GM18870 (cell line): ENCODE measurements at regions not wholly inside any gene's neighbourhood (a gene's known extent, or its start where the extent isn't known, plus 50 kb on each side); places are given as distances from the start of the nearest gene placed in this dataset.
"Not testable (repeated sequence)": the region's sequence is repeated elsewhere in the genome, so short reads cannot be mapped to it uniquely, and the experiment has no call there.

Experiments
- ATAC-seq: cut with Tn5 transposase; IDR thresholded peaks from one replicate; pipeline ENCODE4 v1.9.1; 2021; ENCODE audit warnings: moderate library complexity; ENCODE audit not compliant: unreplicated experiment

DNA sequence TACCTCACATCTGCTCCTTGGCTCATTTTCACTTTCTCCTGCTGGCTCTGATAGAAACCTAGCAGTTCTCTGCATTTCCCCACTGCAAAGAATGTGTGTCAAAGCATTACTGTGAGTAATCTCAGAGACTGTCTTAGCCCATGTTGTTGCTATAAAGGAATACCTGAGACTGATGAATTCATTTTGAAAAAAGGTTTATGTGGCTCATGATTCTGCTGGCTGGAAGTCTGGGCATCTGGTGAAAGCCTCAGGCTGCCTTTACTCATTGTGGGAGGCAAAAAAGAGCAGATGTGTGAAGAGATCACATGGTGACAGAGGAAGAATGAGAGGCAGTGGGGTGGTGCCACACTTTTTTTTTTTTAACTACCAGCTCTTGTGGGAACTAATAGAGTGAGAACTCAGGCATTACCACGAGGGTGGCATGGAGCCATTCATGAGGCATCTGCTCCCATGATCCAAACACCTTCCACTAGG, 191.6 kb upstream of the CTNND2 start:
- ATAC-seq: peak; percentile 71

DNA sequence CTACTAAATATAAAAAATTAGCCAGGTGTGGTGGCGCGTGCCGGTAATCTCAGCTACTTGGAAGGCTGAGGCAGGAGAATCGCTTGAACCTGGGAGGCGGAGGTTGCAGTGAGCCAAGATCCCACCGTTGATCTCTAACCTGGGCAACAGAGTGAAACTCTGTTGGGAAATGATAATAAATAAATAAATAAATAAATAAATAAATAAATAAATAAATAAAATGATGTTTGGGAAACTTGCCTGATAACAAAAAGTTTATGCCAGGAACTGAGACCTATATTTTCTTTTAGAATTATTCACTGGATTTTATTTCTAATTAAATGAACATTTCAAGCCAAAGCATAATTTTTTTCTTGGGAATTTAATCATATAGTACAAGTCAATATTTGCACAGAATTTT, 189.3 kb upstream of the CTNND2 start:
- no peak for ATAC-seq

DNA sequence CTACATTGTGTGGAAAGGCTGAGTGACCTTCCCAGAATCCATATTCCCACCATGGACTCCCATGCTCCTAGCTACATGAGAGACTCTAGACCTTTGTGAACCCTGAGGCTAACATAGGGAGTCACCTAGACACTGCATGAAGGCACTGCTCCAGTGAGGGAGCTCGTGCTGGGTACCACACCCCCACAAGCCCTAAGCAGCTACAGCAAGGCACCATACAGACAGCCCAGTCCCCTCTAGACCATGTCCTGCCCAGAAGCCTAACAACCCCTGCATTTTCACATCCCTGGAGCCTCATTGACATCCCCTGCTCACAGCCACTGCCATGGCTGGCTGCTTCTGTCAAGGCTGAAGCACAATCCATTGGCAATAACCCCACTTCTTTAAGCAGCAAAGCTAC, 176.5 kb upstream of the CTNND2 start:
- ATAC-seq: no peak

DNA sequence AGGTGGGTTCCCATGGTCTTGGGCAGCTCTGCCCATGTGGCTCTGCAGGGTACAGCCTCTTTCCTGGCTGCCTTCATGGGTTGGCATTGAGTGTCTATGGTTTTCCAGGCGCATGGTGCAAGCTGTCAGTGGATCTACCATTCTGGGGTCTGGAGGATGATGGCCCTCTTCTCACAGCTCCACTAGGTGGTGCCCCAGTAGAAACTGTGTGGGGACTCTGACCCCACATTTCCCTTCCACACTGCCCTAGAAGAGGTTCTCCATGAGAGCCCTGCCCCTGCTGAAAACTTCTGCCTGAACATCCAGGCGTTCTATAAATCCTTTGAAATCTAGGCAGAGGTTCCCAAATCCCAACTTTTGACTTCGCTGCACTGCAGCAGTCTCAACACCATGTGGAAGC, 174.0 kb upstream of the CTNND2 start:
- not testable (repeated sequence) for ATAC-seq

DNA sequence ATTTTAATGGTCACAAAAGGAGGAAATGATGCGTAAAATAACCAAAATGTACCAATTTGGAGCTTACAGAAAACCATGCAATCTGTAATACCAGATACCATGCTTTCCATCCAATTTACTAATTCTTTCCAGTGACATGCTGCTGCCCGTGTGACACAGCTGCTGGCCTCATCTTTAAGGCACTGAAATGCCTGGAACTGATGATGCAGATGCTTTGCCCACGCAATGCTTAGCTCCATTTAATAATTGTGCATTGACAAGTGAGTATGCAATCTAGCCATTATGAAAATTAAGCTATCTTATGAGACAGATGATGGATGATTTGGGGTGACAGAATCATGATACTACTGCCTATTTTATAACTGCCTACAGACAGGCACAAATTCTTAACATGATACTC, 169.2 kb upstream of the CTNND2 start:
- ATAC-seq: no peak

DNA sequence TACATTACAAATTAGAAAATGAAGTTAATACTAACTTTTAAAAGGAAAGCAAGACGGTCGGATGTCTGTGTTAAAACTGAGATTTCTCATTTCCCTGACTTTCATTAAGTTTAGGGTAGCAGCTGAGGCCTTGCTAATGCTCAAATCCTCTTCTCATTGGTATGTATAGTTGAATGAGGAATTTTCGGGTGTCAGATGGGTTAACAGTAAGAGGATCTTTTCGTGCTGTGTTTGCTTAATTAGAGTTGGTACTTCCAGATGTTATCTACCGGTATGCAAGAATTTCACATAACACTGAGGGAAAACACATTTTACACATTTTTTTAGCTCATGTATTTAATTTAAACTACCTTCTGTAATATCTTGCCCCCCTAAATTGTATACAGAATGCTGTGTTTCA, 168.2 kb upstream of the CTNND2 start:
- ATAC-seq: no peak

DNA sequence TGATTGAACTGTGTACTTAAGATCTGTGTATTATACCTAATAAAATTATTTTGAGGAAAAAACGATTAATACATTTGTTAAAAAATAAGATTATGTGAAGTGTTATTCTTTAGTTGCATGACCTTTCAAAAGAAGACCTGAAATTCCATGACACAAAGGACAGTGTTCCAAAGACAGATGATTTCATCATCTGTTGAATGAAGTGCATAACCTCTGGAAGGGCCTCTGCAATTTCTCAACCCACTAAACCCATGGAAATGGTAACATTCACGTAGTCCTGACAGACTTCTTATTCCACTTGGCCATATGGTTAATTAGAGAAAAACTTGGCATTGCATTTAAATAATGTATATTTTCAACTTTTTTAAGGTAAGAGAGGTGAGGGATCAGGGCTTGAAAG, 167.2 kb upstream of the CTNND2 start:
- ATAC-seq: no peak

DNA sequence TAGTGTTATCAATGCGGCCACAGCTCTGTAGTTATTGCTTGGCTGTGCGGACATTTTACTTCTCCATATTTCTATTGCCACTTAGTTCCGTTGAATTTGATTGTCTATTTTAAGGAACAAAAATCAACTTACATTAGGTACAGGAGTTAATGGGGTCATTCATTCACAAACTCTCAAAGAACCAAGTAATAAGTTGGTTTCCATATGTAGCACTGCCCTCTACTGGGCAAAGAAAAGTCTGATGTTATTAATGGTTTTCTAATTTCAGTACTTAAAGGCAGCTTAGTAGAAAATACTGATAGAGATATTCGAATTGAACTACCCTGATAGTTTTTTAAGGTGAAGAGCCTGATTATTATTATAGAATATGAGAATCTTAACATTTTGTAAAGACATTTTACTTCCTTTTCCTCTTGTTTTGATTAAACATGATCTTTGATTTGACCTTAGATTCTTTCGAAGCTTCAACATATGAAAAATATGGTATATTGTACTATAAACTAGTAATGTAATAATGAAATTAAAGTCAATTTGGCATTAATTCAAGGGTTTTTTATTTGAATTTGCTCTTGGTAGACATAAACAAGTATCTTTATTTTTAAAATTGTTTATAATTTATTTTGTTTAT, 119.5 kb upstream of the CTNND2 start:
- ATAC-seq: no peak

DNA sequence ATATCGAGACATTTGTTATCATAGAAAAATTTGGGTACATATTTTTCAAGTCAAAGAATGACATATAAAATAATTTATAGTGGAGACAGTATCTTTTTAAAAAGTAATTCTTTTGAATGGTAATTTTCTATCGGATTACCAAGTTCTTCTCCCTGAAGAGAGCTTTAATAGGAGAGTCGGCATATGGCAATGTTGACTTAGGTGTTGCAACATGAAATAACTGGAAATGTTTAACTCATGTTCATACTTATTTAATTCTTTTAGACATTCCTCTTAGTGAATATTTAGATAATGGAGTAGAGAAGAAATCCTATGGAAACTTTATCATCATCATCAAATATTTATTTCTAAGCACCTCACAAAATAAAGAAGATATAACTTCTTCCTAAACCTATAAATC, 118.2 kb upstream of the CTNND2 start:
- no peak for ATAC-seq

DNA sequence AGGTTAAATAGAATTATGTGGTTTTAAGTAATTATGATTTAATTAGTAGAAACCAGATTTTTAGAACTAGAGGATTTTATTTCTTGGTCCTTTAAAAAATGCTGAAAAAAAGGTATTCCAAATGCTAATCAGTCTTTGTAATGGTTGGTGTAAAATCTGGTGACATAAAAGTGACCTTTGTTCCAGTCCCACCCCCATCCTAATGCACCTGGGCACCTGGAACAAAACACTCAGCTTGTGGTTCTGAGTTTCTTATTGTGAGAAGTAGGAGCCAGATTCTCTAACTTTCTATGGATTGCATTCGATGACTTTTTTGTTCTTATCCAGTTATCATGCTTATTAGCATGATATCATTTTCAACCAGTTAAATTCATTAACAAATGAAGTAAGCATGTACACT, 115.1 kb upstream of the CTNND2 start:
- no peak for ATAC-seq

DNA sequence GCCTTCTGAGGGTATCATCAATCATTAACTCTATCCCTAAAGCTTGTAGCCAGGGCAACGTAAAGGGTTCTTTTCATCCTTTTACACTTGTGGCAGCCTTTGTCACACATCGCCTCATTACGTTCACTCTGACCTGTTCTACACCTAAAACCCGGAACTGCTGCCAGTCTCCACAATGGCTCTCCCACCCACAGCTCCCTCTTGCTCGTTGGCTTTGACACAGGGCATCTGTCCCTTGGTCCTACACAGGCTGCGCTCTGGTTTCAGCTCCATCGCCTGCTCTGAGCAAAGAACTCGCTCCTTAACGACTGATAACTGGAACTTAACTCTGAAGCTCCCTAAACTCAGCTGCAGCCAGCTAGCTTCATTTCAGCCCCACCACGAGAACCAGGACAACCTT, 112.8 kb upstream of the CTNND2 start:
- ATAC-seq: no peak

DNA sequence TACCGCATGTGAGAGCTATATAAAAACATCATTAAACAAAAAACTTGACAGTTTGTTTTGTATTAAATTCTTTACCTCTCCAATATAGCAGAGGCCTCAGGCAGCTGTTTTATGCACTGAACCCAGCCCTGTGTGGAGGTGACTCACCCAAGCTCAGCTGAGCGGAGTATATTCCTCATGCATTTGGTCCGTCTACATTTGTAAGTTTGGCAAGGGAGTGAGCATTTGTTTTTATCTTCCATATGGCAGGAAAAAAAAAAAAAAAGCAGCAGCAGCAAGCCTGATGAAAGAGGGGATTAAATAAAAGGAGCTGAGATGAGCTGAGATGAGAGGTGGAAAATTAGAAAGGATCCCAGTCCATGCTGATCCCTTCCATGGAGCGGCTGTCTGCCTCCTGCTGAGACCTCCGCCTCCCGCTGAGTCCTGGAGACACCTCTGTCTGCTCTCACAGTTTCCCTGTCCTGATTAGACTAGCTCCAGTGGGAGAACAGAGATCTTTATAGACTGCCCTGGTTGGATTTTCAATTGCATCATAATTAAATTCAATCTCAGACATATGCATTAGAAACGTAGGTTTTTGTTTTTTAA, 112.0 kb upstream of the CTNND2 start:
- no peak for ATAC-seq

DNA sequence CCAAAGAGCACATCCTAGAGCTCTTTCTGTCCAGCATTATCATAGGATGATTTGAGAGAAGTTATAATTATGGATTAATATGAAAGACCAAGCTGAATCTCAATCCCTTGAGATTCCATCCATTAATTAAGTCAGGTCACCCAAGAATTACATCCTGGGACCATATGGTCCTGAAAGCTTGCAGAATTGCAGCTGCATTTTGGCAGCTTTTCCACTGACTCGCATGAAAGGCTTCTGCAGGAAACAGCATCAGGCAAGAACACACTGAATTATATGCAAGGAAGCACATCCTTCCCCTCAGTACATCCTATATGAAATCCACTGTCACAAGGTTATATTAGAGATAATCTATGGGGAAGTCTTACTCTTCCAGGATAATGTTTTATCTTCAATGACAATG, 109.1 kb upstream of the CTNND2 start:
- ATAC-seq: no peak

DNA sequence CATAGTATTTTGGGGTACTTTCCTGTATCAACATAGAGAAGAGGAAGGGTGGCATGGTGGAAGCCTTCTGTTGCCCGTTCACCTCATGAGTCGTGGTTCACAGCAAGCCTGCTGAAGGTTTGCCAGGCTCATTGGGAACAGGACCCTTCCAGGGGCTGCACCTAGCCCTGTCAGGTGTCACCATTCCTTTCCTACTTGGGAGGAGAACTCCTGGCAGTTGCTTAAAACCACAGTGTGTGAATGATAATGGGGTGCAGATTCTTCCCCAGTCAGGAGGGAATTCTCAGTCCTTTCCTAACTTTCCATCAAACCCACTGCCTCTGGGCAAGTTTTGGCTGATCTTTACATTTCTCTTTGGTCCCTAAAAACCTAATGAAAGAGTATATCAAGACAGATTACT, 99.4 kb upstream of the CTNND2 start:
- no peak for ATAC-seq

DNA sequence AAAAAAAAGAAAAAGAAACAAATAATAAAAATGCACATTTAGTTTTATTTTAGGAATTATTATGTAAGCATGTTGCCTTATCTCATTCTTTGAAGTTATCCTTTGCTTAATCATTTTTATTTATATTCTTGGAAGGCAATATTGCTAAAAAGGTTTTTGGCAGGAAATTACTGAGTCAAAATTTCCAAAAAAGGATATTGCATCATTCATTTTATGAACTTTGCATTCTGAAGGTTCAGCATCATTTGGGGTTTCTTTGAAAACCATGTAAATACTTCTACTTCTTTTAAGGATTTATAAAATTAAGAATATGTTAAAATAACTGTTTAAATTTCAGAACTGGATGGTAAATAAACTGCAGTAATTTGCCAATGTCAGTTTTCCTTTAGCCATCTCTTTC, 94.2 kb upstream of the CTNND2 start:
- no peak for ATAC-seq

DNA sequence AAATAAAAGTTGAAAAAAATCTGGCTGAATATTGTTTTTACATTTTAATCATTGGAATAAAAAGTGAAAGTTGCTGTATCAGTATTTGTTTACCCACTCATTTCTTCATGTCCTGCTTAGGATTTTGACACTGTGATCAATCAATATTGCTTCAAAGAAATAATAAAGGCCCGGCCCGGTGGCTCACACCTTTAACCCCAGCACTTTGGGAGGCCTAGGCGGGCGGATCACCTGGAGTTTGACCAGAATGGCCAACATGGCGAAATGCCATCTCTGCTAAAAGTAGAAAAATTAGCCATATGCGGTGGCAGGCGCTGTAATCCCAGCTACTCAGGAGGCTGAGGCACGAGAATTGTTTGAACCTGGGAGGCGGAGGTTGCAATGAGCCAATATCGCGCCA, 93.7 kb upstream of the CTNND2 start:
- no peak for ATAC-seq

DNA sequence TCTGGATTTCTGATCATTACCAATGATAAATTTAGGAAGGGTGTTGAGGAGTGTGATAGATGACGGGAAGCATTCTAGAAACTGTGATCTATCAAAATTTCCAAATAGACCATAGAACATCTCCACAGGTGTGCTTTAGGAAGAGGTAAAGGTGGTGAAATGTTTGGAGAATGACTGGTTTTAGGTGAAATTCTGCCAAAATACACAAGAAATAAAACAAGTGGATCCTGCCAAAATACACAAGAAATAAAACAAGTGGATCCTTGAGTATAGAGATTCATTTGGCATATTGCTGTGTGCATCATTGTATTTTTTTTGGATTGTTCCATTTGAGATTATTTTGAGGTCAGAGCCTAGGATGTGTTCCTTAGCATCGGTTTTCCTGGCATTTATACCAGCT, 88.3 kb upstream of the CTNND2 start:
- no peak for ATAC-seq

DNA sequence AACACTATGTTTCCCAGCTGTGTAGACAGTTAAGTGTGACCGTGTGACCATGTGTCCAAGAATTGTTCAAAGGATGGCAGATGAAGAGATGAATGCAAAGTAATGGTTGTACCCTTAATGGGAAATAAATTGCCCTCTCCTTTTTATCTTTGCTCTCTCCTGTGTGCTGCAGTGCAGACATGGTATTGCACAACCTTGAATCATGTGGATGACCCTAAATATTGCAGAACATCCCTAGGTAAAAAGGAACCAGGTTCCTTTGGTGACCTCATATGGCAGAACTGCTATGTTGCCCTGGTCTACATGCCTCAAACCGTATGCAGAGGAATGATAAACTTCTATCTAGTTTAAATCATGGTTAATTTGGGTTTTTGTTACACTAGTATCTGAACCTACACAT, 81.7 kb upstream of the CTNND2 start:
- ATAC-seq: no peak

DNA sequence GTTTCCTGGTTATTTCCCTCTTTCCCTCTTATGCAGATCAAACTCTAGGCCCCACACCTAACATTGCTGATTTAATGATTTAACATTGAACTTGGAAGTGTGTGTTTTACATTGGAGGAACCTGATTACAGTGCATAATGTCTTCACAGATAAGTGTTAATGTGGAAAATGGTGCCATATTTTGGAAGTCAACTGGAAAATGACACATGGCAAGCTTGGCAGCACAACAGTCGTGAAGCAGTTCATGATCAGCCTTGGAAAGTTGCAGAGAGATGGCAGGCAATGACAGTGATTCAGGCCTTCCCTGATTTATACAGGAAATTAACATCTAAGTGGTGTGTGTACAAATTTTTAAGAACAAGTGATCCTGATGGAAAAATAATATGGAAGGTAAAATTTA, 80.0 kb upstream of the CTNND2 start:
- ATAC-seq: no peak

DNA sequence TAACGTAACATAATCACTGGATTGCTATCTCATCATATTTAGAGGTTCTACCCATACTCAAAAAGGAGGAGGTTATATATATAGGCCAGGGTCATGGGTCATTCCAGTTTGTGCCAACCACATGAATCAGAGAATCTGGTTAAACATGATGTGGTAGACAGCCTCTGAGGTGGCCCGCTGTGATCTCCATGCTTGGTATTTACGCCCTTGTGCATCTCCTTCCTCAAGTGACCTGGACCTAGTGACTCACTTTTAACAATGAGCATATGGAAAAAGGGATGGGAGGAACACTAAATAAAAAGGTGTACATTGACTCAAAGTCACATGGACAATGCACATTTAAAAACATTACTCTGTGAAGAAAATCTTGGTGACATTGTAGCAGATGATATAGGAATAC, 77.7 kb upstream of the CTNND2 start:
- no peak for ATAC-seq

DNA sequence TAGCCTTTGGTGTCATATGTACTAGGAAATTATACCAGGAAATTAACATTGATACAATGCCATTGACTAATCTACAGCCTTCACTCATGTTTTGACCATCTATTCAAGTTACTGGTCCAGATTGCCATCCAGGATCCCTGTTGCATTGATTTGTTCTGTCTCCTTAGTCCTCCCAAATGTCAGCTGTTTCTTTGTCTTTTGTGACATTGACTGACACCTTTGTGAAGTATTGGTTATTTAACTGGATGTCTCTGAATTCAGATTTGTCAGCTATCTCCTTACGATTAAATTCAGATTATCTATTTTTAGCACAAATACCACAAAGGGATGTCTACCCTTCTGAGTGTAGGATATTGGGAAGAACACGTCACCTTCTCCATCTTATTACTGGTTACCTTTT, 73.7 kb upstream of the CTNND2 start:
- ATAC-seq: no peak

DNA sequence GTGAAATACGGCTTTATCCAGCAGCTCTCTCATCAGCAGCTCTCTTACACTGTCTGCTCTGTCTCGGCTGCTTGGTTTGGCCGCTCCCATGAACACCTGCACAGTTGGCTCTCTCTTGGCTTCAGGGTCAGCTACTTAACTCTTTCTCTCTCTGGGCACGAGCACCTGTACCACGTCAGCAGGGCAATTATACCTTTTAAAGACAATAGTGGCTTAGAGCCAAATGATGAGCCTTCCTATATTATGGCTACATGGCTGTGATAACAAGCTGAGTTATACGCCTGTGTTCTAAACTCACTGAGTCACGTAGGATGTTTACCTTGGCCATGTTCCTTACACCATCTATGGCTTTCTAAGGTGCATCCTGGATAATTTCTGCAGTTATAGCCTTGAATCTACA, 69.2 kb upstream of the CTNND2 start:
- ATAC-seq: no peak

DNA sequence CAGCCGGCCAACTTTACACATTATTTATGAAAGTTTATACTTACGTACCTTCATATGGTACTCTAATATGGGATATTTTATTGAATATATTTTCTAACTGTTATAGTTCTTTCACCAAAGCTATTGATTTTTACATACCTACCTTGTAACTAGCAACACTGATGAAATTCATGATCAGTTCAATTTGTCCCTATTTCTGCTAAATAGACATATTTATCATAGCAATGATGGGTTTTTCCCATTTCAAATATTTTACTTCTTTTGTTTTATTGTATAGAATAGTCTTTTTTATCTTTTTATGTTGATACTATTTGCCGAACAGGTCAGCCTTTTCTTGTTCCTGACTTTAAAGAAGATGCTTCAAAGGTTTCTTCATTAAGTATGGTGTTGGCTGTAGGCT, 59.0 kb upstream of the CTNND2 start:
- no peak for ATAC-seq
